ENCODE measurements at regions not wholly inside any gene's neighbourhood (a gene's known extent, or its start where the extent isn't known, plus 50 kb on each side); places are given as distances from the start of the nearest gene placed in this dataset.
"Not testable (repeated sequence)": the region's sequence is repeated elsewhere in the genome, so short reads cannot be mapped to it uniquely, and the experiment has no call there.

- no peak for TF ChIP-seq CTCF (IDR thresholded peaks at IDR 0.05; ENCODE audit: insufficient read depth, low read depth, low read length)
- ChIA-PET CTCF (no interaction called here), POLR2A (no interaction called here)
- DNase-seq (ENCODE audit: low read depth): no peak
- no peak overlapping the region for H3K4me3 ChIP-seq (ENCODE audit: low read depth, low read length)
- no peaks in the 10 kb centered on the region for H3K36me3 ChIP-seq (ENCODE audit: control insufficient read depth, insufficient read depth, low read length)
- H3K27me3 ChIP-seq (ENCODE audit: control insufficient read depth, insufficient read depth, low read length): no peaks in the 10 kb centered on the region
These were observed 68.3 kb upstream of the LYZL2 start for GRCh38 chr10:30697806-30698205.

- DNase-seq (ENCODE audit: low read depth); H3K36me3 ChIP-seq (ENCODE audit: control insufficient read depth, insufficient read depth, low read length); POLR2A ChIA-PET; H3K4me3 ChIP-seq (ENCODE audit: low read depth, low read length); H3K27me3 ChIP-seq (ENCODE audit: control insufficient read depth, insufficient read depth, low read length); CTCF ChIA-PET: not testable (repeated sequence)
These were observed 67.7 kb upstream of the LYZL2 start for GRCh38 chr10:30697221-30697620.

- CTCF ChIA-PET; H3K36me3 ChIP-seq (ENCODE audit: control insufficient read depth, insufficient read depth, low read length); POLR2A ChIA-PET; DNase-seq (ENCODE audit: low read depth); H3K4me3 ChIP-seq (ENCODE audit: low read depth, low read length); H3K27me3 ChIP-seq (ENCODE audit: control insufficient read depth, insufficient read depth, low read length): not testable (repeated sequence)
These were observed 67.0 kb upstream of the LYZL2 start for GRCh38 chr10:30696416-30697185.

- CTCF ChIA-PET; H3K36me3 ChIP-seq (ENCODE audit: control insufficient read depth, insufficient read depth, low read length); POLR2A ChIA-PET; H3K27me3 ChIP-seq (ENCODE audit: control insufficient read depth, insufficient read depth, low read length); DNase-seq (ENCODE audit: low read depth); H3K4me3 ChIP-seq (ENCODE audit: low read depth, low read length): not testable (repeated sequence)
These were observed 66.1 kb upstream of the LYZL2 start for GRCh38 chr10:30695481-30696236.

GRCh38 chr10:30694518-30695228 is 65.1 kb upstream of the LYZL2 start:
- TF ChIP-seq CTCF (IDR thresholded peaks at IDR 0.05; ENCODE audit: insufficient read depth, low read depth, low read length): no peak
- Histone ChIP-seq H3K4me3 (ENCODE audit: low read depth, low read length) (no peak overlapping the region), H3K36me3 (ENCODE audit: control insufficient read depth, insufficient read depth, low read length) (no peaks in the 10 kb centered on the region), H3K27me3 (ENCODE audit: control insufficient read depth, insufficient read depth, low read length) (no peaks in the 10 kb centered on the region)
- ChIA-PET CTCF (no interaction called here), POLR2A (no interaction called here)
- no peak for DNase-seq (ENCODE audit: low read depth)

- H3K4me3 ChIP-seq (ENCODE audit: low read depth, low read length): peak overlapping the region; percentile 15
- CTCF ChIA-PET: interaction anchor here (0.9 kb wide), 1 partner anchor 20 kb away, joined by 3 read pairs; no protein-coding TSS in a partner anchor
These were observed 62.1 kb upstream of the LYZL2 start for GRCh38 chr10:30691639-30692015.

GRCh38 chr10:30690948-30691638 is 61.5 kb upstream of the LYZL2 start:
- not testable (repeated sequence) for H3K36me3 ChIP-seq (ENCODE audit: control insufficient read depth, insufficient read depth, low read length); H3K4me3 ChIP-seq (ENCODE audit: low read depth, low read length); H3K27me3 ChIP-seq (ENCODE audit: control insufficient read depth, insufficient read depth, low read length); DNase-seq (ENCODE audit: low read depth)
- POLR2A ChIA-PET: interaction anchor here (0.7 kb wide), 1 partner anchor 784 kb away, joined by 5 read pairs; no protein-coding TSS in a partner anchor
- CTCF ChIA-PET: interaction anchor here (0.9 to 1.2 kb wide), 2 partner anchors 9 to 20 kb away, joined by 3 read pairs; no protein-coding TSS in a partner anchor

More at GRCh38 chr10:30691639-30692015, 62.1 kb upstream of the LYZL2 start:
- peak; percentile 91 for DNase-seq (ENCODE audit: low read depth)
- Histone ChIP-seq H3K36me3 (ENCODE audit: control insufficient read depth, insufficient read depth, low read length) (no peaks in the 10 kb centered on the region), H3K27me3 (ENCODE audit: control insufficient read depth, insufficient read depth, low read length) (no peaks in the 10 kb centered on the region)
- POLR2A ChIA-PET: interaction anchor here (0.7 kb wide), 1 partner anchor 784 kb away, joined by 5 read pairs; no protein-coding TSS in a partner anchor
- no peak for TF ChIP-seq CTCF (IDR thresholded peaks at IDR 0.05; ENCODE audit: insufficient read depth, low read depth, low read length)
